Loucy (cell line): ENCODE measurements at regions not wholly inside any gene's neighbourhood (a gene's known extent, or its start where the extent isn't known, plus 50 kb on each side); places are given as distances from the start of the nearest gene placed in this dataset.
"Not testable (repeated sequence)": the region's sequence is repeated elsewhere in the genome, so short reads cannot be mapped to it uniquely, and the experiment has no call there.

Experiments used
- H2AFZ ChIP-seq: fragments of 200-600 bp; sonication (generic); 2 replicates; pipeline ENCODE4 v1.6.0; 2016; ENCODE audit warnings: antibody characterized with exemption, mild to moderate bottlenecking, low read length, moderate library complexity
- H3F3A ChIP-seq: fragments of 200-600 bp; 2 replicates; pipeline ENCODE4 v1.6.0; 2016; ENCODE audit warnings: antibody characterized with exemption, low read depth, mild to moderate bottlenecking
- H3K27me3 ChIP-seq: fragments of 200-600 bp; sonication (generic); 2 replicates; pipeline ENCODE4 v1.6.1; 2014; ENCODE audit warnings: low read length, mild to moderate bottlenecking; ENCODE audit not compliant: insufficient read depth, poor library complexity, severe bottlenecking
- H3K36me3 ChIP-seq: fragments of 200-600 bp; sonication (generic); 2 replicates; pipeline ENCODE4 v1.6.1; 2016; ENCODE audit warnings: low read length; ENCODE audit not compliant: insufficient read depth
- H3K4me1 ChIP-seq: fragments of 200-600 bp; sonication (generic); 2 replicates; pipeline ENCODE4 v1.5.1; 2014; ENCODE audit warnings: low read length, mild to moderate bottlenecking; ENCODE audit not compliant: insufficient read depth, poor library complexity, severe bottlenecking
- H3K4me2 ChIP-seq: fragments of 200-600 bp; sonication (generic); 2 replicates; pipeline ENCODE4 v1.6.0; 2014; ENCODE audit warnings: antibody characterized with exemption, low read length, low read depth, mild to moderate bottlenecking; ENCODE audit not compliant: poor library complexity, severe bottlenecking
- H3K4me3 ChIP-seq: fragments of 200-600 bp; sonication (generic); 2 replicates; pipeline ENCODE4 v1.5.1; 2014; ENCODE audit warnings: low read length, mild to moderate bottlenecking, mixed read lengths; ENCODE audit not compliant: poor library complexity, severe bottlenecking
- H3K79me2 ChIP-seq: fragments of 200-600 bp; sonication (generic); 2 replicates; pipeline ENCODE4 v1.6.1; 2014; ENCODE audit warnings: low read length; ENCODE audit not compliant: insufficient read depth
- H3K9ac ChIP-seq: fragments of 200-600 bp; sonication (generic); 2 replicates; pipeline ENCODE4 v1.6.0; 2014; ENCODE audit warnings: mild to moderate bottlenecking, low read depth, low read length, moderate library complexity; ENCODE audit not compliant: poor library complexity, severe bottlenecking
- H3K9me2 ChIP-seq: fragments of 200-600 bp; sonication (generic); replicated peaks from 2 replicates; pipeline ENCODE4 v1.6.1; 2016; ENCODE audit warnings: low read depth, low read length, mixed read lengths
- H3K9me3 ChIP-seq: fragments of 200-600 bp; sonication (generic); 2 replicates; pipeline ENCODE4 v1.6.1; 2014; ENCODE audit warnings: mild to moderate bottlenecking, antibody characterized with exemption, low read length, low read depth; ENCODE audit not compliant: insufficient read depth
- H4K20me1 ChIP-seq: fragments of 200-600 bp; sonication (generic); 2 replicates; pipeline ENCODE4 v1.6.0; 2014; ENCODE audit warnings: antibody characterized with exemption, low read length, mild to moderate bottlenecking; ENCODE audit not compliant: insufficient read depth, poor library complexity, severe bottlenecking
- CTCF ChIP-seq: fragments of 200-600 bp; sonication (generic); conservative IDR thresholded peaks from 2 replicates; pipeline ENCODE4 v1.5.1; 2014; ENCODE audit warnings: mild to moderate bottlenecking, antibody characterized with exemption, low read length
- EZH2phosphoT487 ChIP-seq: fragments of 200-600 bp; IDR thresholded peaks from 2 replicates; pipeline ENCODE4 v1.6.1; 2018; ENCODE audit warnings: antibody characterized with exemption, mild to moderate bottlenecking, moderate library complexity, borderline replicate concordance

- no peak overlapping the region for H3K4me3 ChIP-seq
- no peak overlapping the region for H3K4me2 ChIP-seq
- TF ChIP-seq EZH2phosphoT487 (no peak), CTCF (no peak)
- H4K20me1 ChIP-seq, result no peaks in the 10 kb centered on the region
- H3F3A ChIP-seq, result no peaks in the 10 kb centered on the region
- no peak overlapping the region for H3K9ac ChIP-seq
- no peak overlapping the region for H2AFZ ChIP-seq
- no peaks in the 10 kb centered on the region for H3K4me1 ChIP-seq
- no peaks in the 10 kb centered on the region for H3K79me2 ChIP-seq
- H3K9me2 ChIP-seq, result no peaks in the 10 kb centered on the region
- H3K36me3 ChIP-seq, result no peaks in the 10 kb centered on the region
- no peaks in the 10 kb centered on the region for H3K27me3 ChIP-seq
- H3K9me3 ChIP-seq, result no peaks in the 10 kb centered on the region
Measured at GRCh38 chr5:57736716-57737115, 254.1 kb upstream of the ACTBL2 start.

GRCh38 chr5:57735279-57736153 lies 252.9 kb upstream of the ACTBL2 start:
- H3K9ac ChIP-seq, H2AFZ ChIP-seq, H3K27me3 ChIP-seq: not testable (repeated sequence)

GRCh38 chr5:57734296-57734695 lies 251.7 kb upstream of the ACTBL2 start:
- Histone ChIP-seq H3K9me3 (no peaks in the 10 kb centered on the region), H4K20me1 (no peaks in the 10 kb centered on the region), H3K9me2 (no peaks in the 10 kb centered on the region), H3K36me3 (no peaks in the 10 kb centered on the region), H2AFZ (no peak overlapping the region), H3K4me3 (no peak overlapping the region), H3K9ac (no peak overlapping the region), H3K27me3 (no peaks in the 10 kb centered on the region), H3F3A (no peaks in the 10 kb centered on the region), H3K79me2 (no peaks in the 10 kb centered on the region), H3K4me1 (no peaks in the 10 kb centered on the region), H3K4me2 (no peak overlapping the region)
- TF ChIP-seq CTCF (no peak), EZH2phosphoT487 (no peak)

More at GRCh38 chr5:57735279-57736153, 252.9 kb upstream of the ACTBL2 start:
- not testable (repeated sequence) for H3K79me2 ChIP-seq, H3K36me3 ChIP-seq, H3K9me3 ChIP-seq, H3K4me1 ChIP-seq, H3K9me2 ChIP-seq, H4K20me1 ChIP-seq, H3K4me3 ChIP-seq, H3K4me2 ChIP-seq, H3F3A ChIP-seq

GRCh38 chr5:57727591-57727990 lies 245.0 kb upstream of the ACTBL2 start:
- H3K4me2 ChIP-seq, result no peak overlapping the region
- H3K9me3 ChIP-seq, result no peaks in the 10 kb centered on the region; the same call in none of the 2 replicates
- no peak for TF ChIP-seq EZH2phosphoT487
- no peak for TF ChIP-seq CTCF
- no peaks in the 10 kb centered on the region for H3K27me3 ChIP-seq
- H4K20me1 ChIP-seq, result no peaks in the 10 kb centered on the region
- no peaks in the 10 kb centered on the region for H3K36me3 ChIP-seq
- no peaks in the 10 kb centered on the region for H3K9me2 ChIP-seq
- no peak overlapping the region for H2AFZ ChIP-seq
- no peak overlapping the region for H3K4me3 ChIP-seq
- H3K79me2 ChIP-seq, result no peaks in the 10 kb centered on the region
- no peak overlapping the region for H3K9ac ChIP-seq
- no peaks in the 10 kb centered on the region for H3F3A ChIP-seq
- H3K4me1 ChIP-seq, result no peaks in the 10 kb centered on the region
